Transverse colon (tissue), 4 donors: ENCODE measurements at regions not wholly inside any gene's neighbourhood (a gene's known extent, or its start where the extent isn't known, plus 50 kb on each side); places are given as distances from the start of the nearest gene placed in this dataset.
A peak's percentile ranks its signal among the peaks of the same experiment; 100 is the strongest.

Experiments
- DNase-seq: peaks from one replicate; pipeline ENCODE4 v3.0.0-alpha.2; 2019
- H3K27ac ChIP-seq, 4 donors: fragments of 200-600 bp; sonication (generic); 2 replicates each; pipeline ENCODE4 v1.5.1; 2016 to 2018; ENCODE audit warnings: inconsistent platforms in 4 of 4
- H3K27me3 ChIP-seq: fragments of 200-600 bp; sonication (generic); 2 replicates; pipeline ENCODE4 v1.5.1; 2017; ENCODE audit warnings: inconsistent platforms
- H3K36me3 ChIP-seq, 4 donors: fragments of 200-600 bp; sonication (generic); 2 replicates each; pipeline ENCODE4 v1.5.1; 2017 to 2019; ENCODE audit warnings: inconsistent platforms in 4 of 4
- H3K4me1 ChIP-seq, 4 donors: fragments of 200-600 bp; sonication (generic); 2 replicates each; pipeline ENCODE4 v1.5.1; 2017 to 2020; ENCODE audit warnings: inconsistent platforms in 4 of 4
- H3K4me3 ChIP-seq, 4 donors: fragments of 200-600 bp; sonication (generic); 1 replicate in 1 of 4; 2 replicates in 3 of 4; pipeline versions ENCODE4 v1.5.1 to v1.6.1; 2017 to 2019; ENCODE audit warnings: inconsistent platforms in 4 of 4
- H3K9me3 ChIP-seq, 2 donors: fragments of 200-600 bp; sonication (generic); 2 replicates each; pipeline ENCODE4 v1.5.1; 2017 to 2019; ENCODE audit warnings: inconsistent platforms in 2 of 2
- CTCF ChIP-seq, 5 experiments: fragments of 200-600 bp in 3 of 5; fragments of 450-650 bp in 2 of 5; sonication (generic) in 3 of 5; IDR thresholded peaks; 1 replicate in 2 of 5; 2 replicates in 3 of 5; pipeline ENCODE4 v1.5.1; 2016 to 2017; ENCODE audit warnings: antibody characterized with exemption in 5 of 5, inconsistent platforms in 3 of 5, mild to moderate bottlenecking in 2 of 5, moderate library complexity in 1 of 5
- EP300 ChIP-seq: sonication (generic); formaldehyde crosslinking; IDR thresholded peaks from one replicate; pipeline ENCODE4 v1.6.1; 2017; ENCODE audit warnings: antibody characterized with exemption, low read depth
- POLR2A ChIP-seq: fragments of 450-650 bp; IDR thresholded peaks from one replicate; pipeline ENCODE4 v1.6.1; 2016; ENCODE audit warnings: antibody characterized with exemption, mild to moderate bottlenecking, moderate library complexity
- POLR2AphosphoS5 ChIP-seq, 3 donors: sonication (generic); formaldehyde crosslinking; IDR thresholded peaks; one replicate each; pipeline ENCODE4 v1.6.1; 2016; ENCODE audit warnings: antibody characterized with exemption in 3 of 3
- WGBS, 2 donors: methylation state at CpG; one replicate each; pipeline ENCODE4 v1.1.5; 2018; ENCODE audit warnings: low coverage in 1 of 2; 5-methylcytosine and 5-hydroxymethylcytosine counted together
- in situ Hi-C, 4 donors: fragments of 200-750 bp; cut with MboI; loops; one replicate each; pipeline versions ENCODE4 v1.15.0 to v1.15.1; 2017; ENCODE audit warnings: low sequenced_read_pairs in 3 of 4, low pct_ligation_motif_present in 1 of 4, low pct_unique_long_range_greater_than_20kb in 1 of 4
- intact Hi-C: fragments of 100-400 bp; cut with DNase I; formaldehyde crosslinking; loops from one replicate; pipeline ENCODE4 v1.15.1; 2023; ENCODE audit warnings: low total_unique reads

- Histone ChIP-seq H3K36me3 (no peaks in the 10 kb centered on the region), H3K4me3 (no peak overlapping the region), H3K27ac (peak overlapping the region in 1 of 4 donors; percentile 26), H3K27me3 (no peaks in the 10 kb centered on the region), H3K9me3 (no peaks in the 10 kb centered on the region), H3K4me1 (peaks cover 0 to 19% (median 7%) of the 10 kb centered on the region in 4 donors)
- DNase-seq, result no peak
- in situ Hi-C loops, result no loop called here
- WGBS, 2 donors, result 64 to 71% methylated on average over 4 of the region's 4 CpGs
- TF ChIP-seq CTCF (IDR thresholded peaks at IDR 0.05), result no peak
- intact Hi-C loops, result no loop called here
Measured at GRCh38 chr10:128606055-128606454, 479.8 kb upstream of the MKI67 start.

GRCh38 chr10:128608791-128609190, 482.6 kb upstream of the MKI67 start:
- peaks cover 0 to 14% (median 5%) of the 10 kb centered on the region in 4 donors for H3K4me1 ChIP-seq
- no peak for DNase-seq
- H3K27me3 ChIP-seq, result no peaks in the 10 kb centered on the region
- 73% methylated on average over 2 of the region's 2 CpGs; no CpG with 5 or more reads in 1 of the 2 donors for WGBS, 2 donors
- H3K27ac ChIP-seq, result no peak overlapping the region
- no peak overlapping the region for H3K4me3 ChIP-seq
- intact Hi-C loops (no loop called here), in situ Hi-C loops (no loop called here)
- TF ChIP-seq POLR2AphosphoS5 (IDR thresholded peaks at IDR 0.05) (no peak), EP300 (no peak), POLR2A (no peak), CTCF (IDR thresholded peaks at IDR 0.05) (no peak)
- H3K9me3 ChIP-seq, result no peaks in the 10 kb centered on the region
- no peaks in the 10 kb centered on the region for H3K36me3 ChIP-seq

GRCh38 chr10:128609460-128609859, 483.2 kb upstream of the MKI67 start:
- TF ChIP-seq CTCF (IDR thresholded peaks at IDR 0.05) (no peak), POLR2AphosphoS5 (IDR thresholded peaks at IDR 0.05) (no peak), POLR2A (no peak), EP300 (no peak)
- H3K27ac ChIP-seq, result no peak overlapping the region
- no peak for DNase-seq
- in situ Hi-C loops, result no loop called here
- intact Hi-C loops, result no loop called here
- H3K4me1 ChIP-seq, result peaks cover 0 to 10% (median 4%) of the 10 kb centered on the region in 4 donors
- no peaks in the 10 kb centered on the region for H3K27me3 ChIP-seq
- no peak overlapping the region for H3K4me3 ChIP-seq
- no peaks in the 10 kb centered on the region for H3K36me3 ChIP-seq
- 62% methylated on average over 4 of the region's 4 CpGs; no CpG with 5 or more reads in 1 of the 2 donors for WGBS, 2 donors
- H3K9me3 ChIP-seq, result no peaks in the 10 kb centered on the region

GRCh38 chr10:128610113-128610512, 483.9 kb upstream of the MKI67 start:
- in situ Hi-C loops, result no loop called here
- Histone ChIP-seq H3K27ac (no peak overlapping the region), H3K4me1 (peaks cover 0 to 10% (median 4%) of the 10 kb centered on the region in 4 donors), H3K36me3 (no peaks in the 10 kb centered on the region), H3K9me3 (no peaks in the 10 kb centered on the region), H3K4me3 (no peak overlapping the region), H3K27me3 (no peaks in the 10 kb centered on the region)
- 81% methylated on average over 4 of the region's 4 CpGs; no CpG with 5 or more reads in 1 of the 2 donors for WGBS, 2 donors
- TF ChIP-seq CTCF (IDR thresholded peaks at IDR 0.05) (no peak), EP300 (no peak)
- no peak for DNase-seq
- intact Hi-C loops, result no loop called here
